ENCODE measurements at regions not wholly inside any gene's neighbourhood (a gene's known extent, or its start where the extent isn't known, plus 50 kb on each side); places are given as distances from the start of the nearest gene placed in this dataset.

GRCh38 chr4:181821039-181822004, 421.9 kb upstream of the TENM3 start:
- TF ChIP-seq EZH2 (IDR thresholded peaks at IDR 0.05; ENCODE audit: insufficient read depth, low read length), result no peak
- TF ChIP-seq, protein P1, sequence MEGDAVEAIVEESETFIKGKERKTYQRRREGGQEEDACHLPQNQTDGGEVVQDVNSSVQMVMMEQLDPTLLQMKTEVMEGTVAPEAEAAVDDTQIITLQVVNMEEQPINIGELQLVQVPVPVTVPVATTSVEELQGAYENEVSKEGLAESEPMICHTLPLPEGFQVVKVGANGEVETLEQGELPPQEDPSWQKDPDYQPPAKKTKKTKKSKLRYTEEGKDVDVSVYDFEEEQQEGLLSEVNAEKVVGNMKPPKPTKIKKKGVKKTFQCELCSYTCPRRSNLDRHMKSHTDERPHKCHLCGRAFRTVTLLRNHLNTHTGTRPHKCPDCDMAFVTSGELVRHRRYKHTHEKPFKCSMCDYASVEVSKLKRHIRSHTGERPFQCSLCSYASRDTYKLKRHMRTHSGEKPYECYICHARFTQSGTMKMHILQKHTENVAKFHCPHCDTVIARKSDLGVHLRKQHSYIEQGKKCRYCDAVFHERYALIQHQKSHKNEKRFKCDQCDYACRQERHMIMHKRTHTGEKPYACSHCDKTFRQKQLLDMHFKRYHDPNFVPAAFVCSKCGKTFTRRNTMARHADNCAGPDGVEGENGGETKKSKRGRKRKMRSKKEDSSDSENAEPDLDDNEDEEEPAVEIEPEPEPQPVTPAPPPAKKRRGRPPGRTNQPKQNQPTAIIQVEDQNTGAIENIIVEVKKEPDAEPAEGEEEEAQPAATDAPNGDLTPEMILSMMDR (IDR thresholded peaks at IDR 0.05; ENCODE audit: insufficient read depth, low read depth, low read length), result no peak
